CD14-positive monocyte (primary cell): ENCODE measurements at regions not wholly inside any gene's neighbourhood (a gene's known extent, or its start where the extent isn't known, plus 50 kb on each side); places are given as distances from the start of the nearest gene placed in this dataset.

Experiments
- DNase-seq, 3 donors: peaks; one replicate each; pipeline ENCODE4 v3.0.0-alpha.2; 2011 to 2022
- H2AFZ ChIP-seq: 2 replicates; pipeline ENCODE4 v1.6.0; 2012; ENCODE audit warnings: mild to moderate bottlenecking, low read depth, low read length, inconsistent platforms; ENCODE audit not compliant: insufficient read depth, poor library complexity, severe bottlenecking
- H3K27ac ChIP-seq, 2 donors: 1 replicate in 1 of 2; 2 replicates in 1 of 2; pipeline ENCODE4 v1.5.1; 2012 to 2013; ENCODE audit warnings: low read length in 2 of 2, control low read depth in 1 of 2, inconsistent platforms in 1 of 2, low read depth in 1 of 2, mild to moderate bottlenecking in 1 of 2
- H3K27me3 ChIP-seq, 2 donors: one replicate each; pipeline versions ENCODE4 v1.6.0 to v1.6.1; 2011 to 2013; ENCODE audit warnings: low read length in 2 of 2; ENCODE audit not compliant: control insufficient read depth in 2 of 2, insufficient read depth in 2 of 2
- H3K36me3 ChIP-seq, 2 donors: replicated peaks in 1 of 2; 1 replicate in 1 of 2; 2 replicates in 1 of 2; pipeline versions ENCODE4 v1.5.1 to v1.6.1; 2012 to 2013; ENCODE audit warnings: low read length in 2 of 2, control low read depth in 1 of 2, inconsistent platforms in 1 of 2, mild to moderate bottlenecking in 1 of 2; ENCODE audit not compliant: insufficient read depth in 2 of 2, control insufficient read depth in 1 of 2
- H3K4me1 ChIP-seq, 2 donors: 1 replicate in 1 of 2; 2 replicates in 1 of 2; pipeline versions ENCODE4 v1.5.1 to v1.6.1; 2012 to 2013; ENCODE audit warnings: low read length in 2 of 2, control low read depth in 1 of 2, inconsistent platforms in 1 of 2, mild to moderate bottlenecking in 1 of 2, moderate library complexity in 1 of 2; ENCODE audit not compliant: insufficient read depth in 2 of 2, control insufficient read depth in 1 of 2
- H3K4me2 ChIP-seq: replicated peaks from 2 replicates; pipeline ENCODE3; 2012; ENCODE audit warnings: low read length, moderate library complexity, mild to moderate bottlenecking; ENCODE audit not compliant: poor library complexity, severe bottlenecking; ENCODE audit errors: extremely low read depth
- H3K4me3 ChIP-seq, 3 experiments: fragments of 200-600 bp in 1 of 3; sonication (generic) in 1 of 3; replicated peaks in 1 of 3; 1 replicate in 2 of 3; 2 replicates in 1 of 3; pipeline ENCODE4 v1.5.1; 2011 to 2013; ENCODE audit warnings: low read length in 3 of 3, mild to moderate bottlenecking in 3 of 3, control low read depth in 2 of 3, low read depth in 2 of 3, inconsistent platforms in 1 of 3, moderate library complexity in 1 of 3
- H3K79me2 ChIP-seq: 2 replicates; pipeline ENCODE4 v1.6.0; 2012; ENCODE audit warnings: mild to moderate bottlenecking, control low read depth, inconsistent platforms, low read length, moderate library complexity; ENCODE audit not compliant: insufficient read depth
- H3K9ac ChIP-seq: 2 replicates; pipeline ENCODE4 v1.6.0; 2017; ENCODE audit warnings: low read length, mild to moderate bottlenecking; ENCODE audit not compliant: insufficient read depth, poor library complexity, severe bottlenecking
- H3K9me3 ChIP-seq, 2 donors: replicated peaks in 1 of 2; 1 replicate in 1 of 2; 2 replicates in 1 of 2; pipeline versions ENCODE4 v1.5.1 to v1.6.1; 2012 to 2013; ENCODE audit warnings: low read length in 2 of 2, control low read depth in 1 of 2; ENCODE audit not compliant: control insufficient read depth in 1 of 2, insufficient read depth in 1 of 2
- H4K20me1 ChIP-seq: 2 replicates; pipeline ENCODE4 v1.6.0; 2012; ENCODE audit warnings: mild to moderate bottlenecking, low read length, control low read depth, moderate library complexity; ENCODE audit not compliant: insufficient read depth
- H3K27ac Mint-ChIP-seq, 7 donors: one replicate each; pipeline ENCODE4 v1.8.0; 2020; ENCODE audit warnings: mild to moderate bottlenecking in 7 of 7, mixed read lengths in 7 of 7, moderate library complexity in 6 of 7, inconsistent platforms in 2 of 7
- H3K27me3 Mint-ChIP-seq, 3 donors: one replicate each; pipeline ENCODE4 v1.8.0; 2021 to 2022; ENCODE audit warnings: low read depth in 3 of 3, mild to moderate bottlenecking in 3 of 3, mixed read lengths in 3 of 3, moderate library complexity in 3 of 3, inconsistent platforms in 1 of 3
- H3K36me3 Mint-ChIP-seq, 2 donors: one replicate each; pipeline ENCODE4 v1.8.0; 2020; ENCODE audit warnings: mixed read lengths in 2 of 2, inconsistent platforms in 1 of 2, mild to moderate bottlenecking in 1 of 2
- H3K4me1 Mint-ChIP-seq: one replicate; pipeline ENCODE4 v1.8.0; 2020; ENCODE audit warnings: mild to moderate bottlenecking, mixed read lengths
- H3K4me3 Mint-ChIP-seq, 2 donors: one replicate each; pipeline ENCODE4 v1.8.0; 2020; ENCODE audit warnings: mild to moderate bottlenecking in 2 of 2, mixed read lengths in 2 of 2, moderate library complexity in 1 of 2
- H3K9me3 Mint-ChIP-seq, 7 donors: one replicate each; pipeline ENCODE4 v1.8.0; 2020 to 2022; ENCODE audit warnings: mixed read lengths in 7 of 7, mild to moderate bottlenecking in 6 of 7, moderate library complexity in 6 of 7, inconsistent platforms in 2 of 7
- CTCF ChIP-seq: fragments of 200-600 bp; IDR thresholded peaks from one replicate; pipeline ENCODE4 v1.8.0; 2022; ENCODE audit warnings: antibody characterized with exemption, mild to moderate bottlenecking
- WGBS: methylation state at CpG from one replicate; pipeline ENCODE4 v1.1.5; 2013; ENCODE audit warnings: missing lambda C conversion rate; ENCODE audit not compliant: insufficient coverage; 5-methylcytosine and 5-hydroxymethylcytosine counted together
- intact Hi-C, 2 donors: fragments of 100-400 bp; cut with micrococcal nuclease; formaldehyde crosslinking; loops; one replicate each; pipeline versions ENCODE4 v1.15.0 to v1.15.1; 2023

GRCh38 chr9:36765077-36765390 is 192.3 kb downstream of the MELK start:
- peaks cover 0 to 18% (median 8%) of the 10 kb centered on the region in 3 donors for H3K27me3 Mint-ChIP-seq
- H3K4me2 ChIP-seq = peak overlapping the region; percentile 78
- H3K4me1 ChIP-seq = peaks cover 5 to 16% of the 10 kb centered on the region in 2 donors
- no peak overlapping the region for H3K27ac Mint-ChIP-seq
- H3K4me3 ChIP-seq = no peak overlapping the region
- TF ChIP-seq CTCF = no peak
- no peaks in the 10 kb centered on the region for H4K20me1 ChIP-seq
- H3K9ac ChIP-seq = no peak overlapping the region
- H3K4me1 Mint-ChIP-seq = peaks cover 3% of the 10 kb centered on the region
- no peak overlapping the region for H3K4me3 Mint-ChIP-seq
- peaks cover 0 to 12% of the 10 kb centered on the region in 2 donors for H3K9me3 ChIP-seq
- WGBS = 99% methylated on average over 8 of the region's 12 CpGs
- no peaks in the 10 kb centered on the region for H3K36me3 Mint-ChIP-seq
- no peaks in the 10 kb centered on the region for H3K79me2 ChIP-seq
- H3K9me3 Mint-ChIP-seq = peaks cover 0 to 7% (median 4%) of the 10 kb centered on the region in 7 donors
- H3K27me3 ChIP-seq = no peaks in the 10 kb centered on the region
- no peak overlapping the region for H3K27ac ChIP-seq
- H3K36me3 ChIP-seq = no peaks in the 10 kb centered on the region
- intact Hi-C loops = no loop called here
- DNase-seq = no peak
- peak overlapping the region; percentile 88 for H2AFZ ChIP-seq

- 11% methylated on average over 30 of the region's 37 CpGs for WGBS
- intact Hi-C loops = no loop called here
- Histone ChIP-seq H3K4me3 (peak overlapping the region; percentile 44 to 77 (median 56)), H3K4me1 (peaks cover 5 to 16% of the 10 kb centered on the region in 2 donors), H4K20me1 (no peaks in the 10 kb centered on the region), H3K4me2 (peak overlapping the region; percentile 78), H3K27ac (no peak overlapping the region), H2AFZ (peak overlapping the region; percentile 88), H3K9me3 (peaks cover 0 to 12% of the 10 kb centered on the region in 2 donors), H3K27me3 (no peaks in the 10 kb centered on the region), H3K36me3 (no peaks in the 10 kb centered on the region), H3K79me2 (no peaks in the 10 kb centered on the region), H3K9ac (no peak overlapping the region)
- Mint-ChIP-seq H3K36me3 (no peaks in the 10 kb centered on the region), H3K9me3 (peaks cover 0 to 7% (median 4%) of the 10 kb centered on the region in 7 donors), H3K4me1 (peaks cover 3% of the 10 kb centered on the region), H3K27me3 (peaks cover 0 to 21% (median 10%) of the 10 kb centered on the region in 3 donors), H3K4me3 (no peak overlapping the region), H3K27ac (peak overlapping the region in 3 of 7 donors; percentile 42 to 73 (median 48))
- TF ChIP-seq CTCF = no peak
- peak; percentile 61 to 69 (median 68) for DNase-seq
These were observed 193.0 kb downstream of the MELK start for GRCh38 chr9:36765468-36766341.
